Stimulated activated CD4-positive, alpha-beta T cell treated with anti-CD3 and anti-CD28 coated beads, Interleukin-4, amount 100 ng/mL, for 48 hours (primary cell): ENCODE measurements at regions not wholly inside any gene's neighbourhood (a gene's known extent, or its start where the extent isn't known, plus 50 kb on each side); places are given as distances from the start of the nearest gene placed in this dataset.

Experiments
- DNase-seq, 2 donors: peaks; one replicate each; pipeline ENCODE4 v3.0.0-alpha.2; 2020; ENCODE audit warnings: low read depth in 2 of 2

GRCh38 chr3:159763011-159763601 lies 225.5 kb upstream of the IL12A start:
- DNase-seq: no peak

GRCh38 chr3:159763602-159764489 lies 224.8 kb upstream of the IL12A start:
- DNase-seq: peak; percentile 24 to 34

GRCh38 chr3:159764490-159765029 lies 224.1 kb upstream of the IL12A start:
- no peak for DNase-seq

- DNase-seq: no peak
Observed at GRCh38 chr3:159765030-159765859, 223.4 kb upstream of the IL12A start.

- DNase-seq: no peak
Observed at GRCh38 chr3:159765860-159766294, 222.8 kb upstream of the IL12A start.

- DNase-seq: no peak
Observed at GRCh38 chr3:159766563-159767185, 222.0 kb upstream of the IL12A start.

- DNase-seq: no peak
Observed at GRCh38 chr3:159770998-159771397, 217.6 kb upstream of the IL12A start.

- DNase-seq: no peak
Observed at GRCh38 chr3:159771865-159772611, 216.6 kb upstream of the IL12A start.

- DNase-seq: no peak
Observed at GRCh38 chr3:159773706-159774105, 214.9 kb upstream of the IL12A start.

- DNase-seq: no peak
Observed at GRCh38 chr3:159775372-159775961, 213.2 kb upstream of the IL12A start.

GRCh38 chr3:159776779-159777178 lies 211.9 kb upstream of the IL12A start:
- no peak for DNase-seq

GRCh38 chr3:159779883-159780282 lies 208.8 kb upstream of the IL12A start:
- no peak for DNase-seq

- DNase-seq: no peak
Observed at GRCh38 chr3:159781867-159782266, 206.8 kb upstream of the IL12A start.

GRCh38 chr3:159782724-159783421 lies 205.8 kb upstream of the IL12A start:
- DNase-seq: no peak

GRCh38 chr3:159783780-159784742 lies 204.6 kb upstream of the IL12A start:
- no peak for DNase-seq

GRCh38 chr3:159785273-159785708 lies 203.3 kb upstream of the IL12A start:
- no peak for DNase-seq

GRCh38 chr3:159786489-159787177 lies 202.0 kb upstream of the IL12A start:
- DNase-seq: no peak

- DNase-seq: no peak
Observed at GRCh38 chr3:159787178-159787574, 201.5 kb upstream of the IL12A start.
